Muscle of leg (tissue), 3 donors: ENCODE measurements at regions not wholly inside any gene's neighbourhood (a gene's known extent, or its start where the extent isn't known, plus 50 kb on each side); places are given as distances from the start of the nearest gene placed in this dataset.
"Not testable (repeated sequence)": the region's sequence is repeated elsewhere in the genome, so short reads cannot be mapped to it uniquely, and the experiment has no call there.

Source experiments
- DNase-seq: peaks from one replicate; pipeline ENCODE4 v3.0.0; 2013
- H3K27ac ChIP-seq: one replicate; pipeline ENCODE4 v1.5.1; 2013; ENCODE audit warnings: mild to moderate bottlenecking, low read length, control low read depth
- H3K27me3 ChIP-seq: one replicate; pipeline ENCODE4 v1.6.1; 2013; ENCODE audit warnings: low read length; ENCODE audit not compliant: control insufficient read depth, insufficient read depth
- H3K36me3 ChIP-seq: one replicate; pipeline ENCODE4 v1.6.1; 2013; ENCODE audit warnings: low read length; ENCODE audit not compliant: control insufficient read depth, insufficient read depth
- H3K4me1 ChIP-seq: one replicate; pipeline ENCODE4 v1.6.1; 2013; ENCODE audit warnings: low read length; ENCODE audit not compliant: control insufficient read depth, insufficient read depth
- H3K4me3 ChIP-seq: one replicate; pipeline ENCODE4 v1.5.1; 2013; ENCODE audit warnings: low read length, control low read depth
- H3K9me3 ChIP-seq: replicated peaks from 2 replicates; pipeline ENCODE4 v1.6.1; 2013; ENCODE audit warnings: low read depth, low read length; ENCODE audit not compliant: control insufficient read depth
- WGBS: methylation state at CpG from one replicate; pipeline ENCODE4 v1.1.5; 2013; ENCODE audit warnings: missing lambda C conversion rate; ENCODE audit not compliant: insufficient coverage; 5-methylcytosine and 5-hydroxymethylcytosine counted together

DNA sequence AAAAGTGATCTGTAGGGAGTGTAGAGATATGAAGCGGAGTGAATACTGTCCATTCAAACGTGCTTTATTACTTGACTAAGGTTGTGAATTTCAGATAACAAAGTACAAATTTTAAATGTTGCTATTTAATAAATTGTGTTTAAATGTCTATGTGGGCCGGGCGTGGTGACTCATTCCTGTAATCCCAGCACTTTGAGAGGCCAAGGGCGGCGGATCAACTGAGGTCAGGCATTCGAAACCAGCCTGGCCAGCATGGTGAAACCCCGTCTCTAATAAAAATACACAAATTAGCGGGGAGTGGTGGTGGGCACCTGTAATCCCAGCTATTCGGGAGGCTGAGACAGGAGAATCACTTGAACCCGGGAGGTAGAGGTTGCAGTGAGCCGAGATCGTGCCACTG, 1544.1 kb downstream of the SLITRK5 start:
- DNase-seq, H3K27ac ChIP-seq, H3K36me3 ChIP-seq, H3K9me3 ChIP-seq, H3K27me3 ChIP-seq, H3K4me1 ChIP-seq, H3K4me3 ChIP-seq: not testable (repeated sequence)
- WGBS, result 94% methylated on average over 5 of the region's 13 CpGs

DNA sequence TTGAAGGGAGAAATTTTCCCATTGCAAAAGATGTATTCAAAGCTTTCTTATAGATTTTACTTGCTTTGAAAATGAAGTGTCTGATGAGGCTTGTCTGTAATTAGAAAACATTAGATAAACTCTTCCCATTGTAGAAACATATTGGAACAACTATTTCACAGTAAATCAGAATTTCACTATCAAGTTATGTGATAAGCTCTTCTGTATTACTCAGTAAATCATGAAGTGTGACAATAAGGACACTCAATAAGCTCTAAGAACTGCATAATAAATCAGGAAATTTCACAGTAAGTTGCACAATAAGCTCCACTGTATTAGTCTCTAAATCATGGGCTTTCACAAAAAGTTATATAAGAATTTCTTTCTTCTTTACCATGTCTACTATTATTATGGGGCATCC, 1546.6 kb downstream of the SLITRK5 start:
- H3K27ac ChIP-seq, result no peak overlapping the region
- no peaks in the 10 kb centered on the region for H3K27me3 ChIP-seq

GRCh38 chr13:89221557-89222158, 1550.5 kb downstream of the SLITRK5 start:
- no peak for DNase-seq
- no peak overlapping the region for H3K4me3 ChIP-seq
- peaks cover 8% of the 10 kb centered on the region for H3K9me3 ChIP-seq
- H3K4me1 ChIP-seq, result no peaks in the 10 kb centered on the region
- WGBS, result 86% methylated on average over 1 of the region's 1 CpG
- H3K36me3 ChIP-seq, result no peaks in the 10 kb centered on the region
- no peaks in the 10 kb centered on the region for H3K27me3 ChIP-seq
- no peak overlapping the region for H3K27ac ChIP-seq

More for the DNA sequence above, 1546.6 kb downstream of the SLITRK5 start:
- DNase-seq, result no peak
- Histone ChIP-seq H3K9me3 (peaks cover 8% of the 10 kb centered on the region), H3K4me1 (no peaks in the 10 kb centered on the region), H3K36me3 (no peaks in the 10 kb centered on the region), H3K4me3 (no peak overlapping the region)

GRCh38 chr13:89227356-89227755, 1556.2 kb downstream of the SLITRK5 start:
- no peak for DNase-seq
- no peaks in the 10 kb centered on the region for H3K27me3 ChIP-seq
- H3K27ac ChIP-seq, result no peak overlapping the region
- no peaks in the 10 kb centered on the region for H3K4me1 ChIP-seq
- no peak overlapping the region for H3K4me3 ChIP-seq
- no peaks in the 10 kb centered on the region for H3K36me3 ChIP-seq
- H3K9me3 ChIP-seq, result peaks cover 2% of the 10 kb centered on the region
- WGBS, result no CpG with 5 or more reads among the region's 4 CpGs

DNA sequence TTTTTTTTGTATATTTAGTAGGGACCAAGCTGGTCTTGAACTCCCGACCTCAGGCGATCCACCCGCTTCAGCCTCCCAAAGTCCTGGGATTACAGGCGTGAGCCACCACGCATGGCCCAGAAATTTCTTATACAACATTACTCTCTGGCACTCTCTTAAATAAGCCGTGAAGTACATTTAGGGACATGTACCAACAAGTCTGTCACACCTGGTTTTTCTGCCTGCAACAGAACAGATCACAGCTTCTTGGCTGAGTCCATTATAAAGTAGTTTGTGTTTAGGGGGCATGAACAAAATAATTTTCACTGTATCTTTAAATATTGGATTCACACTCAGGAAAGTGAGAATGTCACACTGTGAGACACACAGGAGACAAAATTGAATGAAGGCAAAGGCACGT, 1567.3 kb downstream of the SLITRK5 start:
- Histone ChIP-seq H3K27ac (no peak overlapping the region), H3K4me1 (no peaks in the 10 kb centered on the region), H3K27me3 (no peaks in the 10 kb centered on the region), H3K4me3 (no peak overlapping the region), H3K36me3 (no peaks in the 10 kb centered on the region), H3K9me3 (no peaks in the 10 kb centered on the region)
- DNase-seq, result no peak
- WGBS, result 50% methylated on average over 4 of the region's 7 CpGs

DNA sequence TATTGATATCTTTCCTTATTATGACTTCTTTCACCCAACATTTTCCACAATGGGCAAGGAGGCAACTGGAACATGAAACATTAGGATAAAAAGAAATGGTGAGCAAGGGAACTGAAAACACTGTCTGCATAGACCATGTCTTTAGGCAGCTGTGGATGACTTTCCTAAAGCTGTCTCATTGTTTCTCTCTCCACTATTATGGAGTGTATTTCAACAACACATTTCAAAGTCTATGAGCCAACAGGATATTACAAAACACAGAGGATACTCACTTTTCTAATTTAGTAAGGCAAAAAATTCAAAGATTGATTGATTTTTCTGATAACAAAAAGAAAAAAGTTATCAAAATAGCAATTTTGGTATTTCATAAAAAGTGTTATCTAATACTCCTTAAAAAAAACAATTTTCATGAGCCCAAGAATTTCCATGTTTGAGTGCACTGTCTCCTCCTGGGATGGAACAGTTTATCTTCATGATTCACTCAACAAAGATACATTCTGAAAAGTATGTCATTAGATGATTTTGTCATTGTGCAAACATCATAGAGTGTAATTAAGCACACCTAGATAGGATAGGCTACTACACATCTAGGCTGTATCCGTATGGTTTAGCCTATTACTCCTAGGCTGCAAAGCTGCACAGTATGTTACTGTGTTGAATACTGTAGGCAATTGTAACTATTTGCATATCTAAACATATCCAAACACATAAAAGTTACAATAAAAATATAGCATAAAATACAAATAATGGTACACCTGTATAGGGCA, 1568.4 kb downstream of the SLITRK5 start:
- no peak for DNase-seq
- no peak overlapping the region for H3K4me3 ChIP-seq
- H3K36me3 ChIP-seq, result no peaks in the 10 kb centered on the region
- no peak overlapping the region for H3K27ac ChIP-seq
- no peaks in the 10 kb centered on the region for H3K4me1 ChIP-seq
- no peaks in the 10 kb centered on the region for H3K27me3 ChIP-seq
- no peaks in the 10 kb centered on the region for H3K9me3 ChIP-seq
- WGBS, result no CpG with 5 or more reads among the region's 1 CpG

DNA sequence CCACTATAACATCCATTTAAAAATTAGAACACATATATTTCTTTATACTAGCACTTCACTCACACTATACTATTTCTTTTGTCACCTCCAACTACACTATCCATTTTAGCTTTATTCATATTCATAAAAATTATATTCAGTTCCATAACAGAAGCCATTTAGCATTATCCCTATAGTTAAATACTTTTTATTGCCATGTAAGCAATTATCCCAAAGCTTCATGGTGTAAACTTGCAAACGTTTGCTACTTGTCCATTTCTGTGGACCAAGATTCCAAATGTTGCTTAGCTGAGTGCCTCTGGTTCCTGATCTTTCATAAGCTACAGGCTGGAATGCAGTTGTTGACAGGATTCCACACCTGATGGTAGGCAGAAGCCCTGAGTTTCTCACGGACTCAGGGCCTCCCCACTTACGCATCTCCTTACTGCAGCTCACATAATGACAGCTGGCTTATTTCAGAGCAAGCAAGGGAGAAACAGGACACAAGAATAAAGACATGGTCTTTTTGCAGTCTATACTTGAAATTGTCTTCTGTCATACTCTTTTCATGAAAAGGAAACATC, 1584.8 kb downstream of the SLITRK5 start:
- no peaks in the 10 kb centered on the region for H3K27me3 ChIP-seq
- H3K36me3 ChIP-seq, result no peaks in the 10 kb centered on the region
- H3K27ac ChIP-seq, result no peak overlapping the region
- DNase-seq, result no peak
- H3K9me3 ChIP-seq, result peaks cover 2% of the 10 kb centered on the region
- H3K4me3 ChIP-seq, result no peak overlapping the region
- H3K4me1 ChIP-seq, result no peaks in the 10 kb centered on the region
- WGBS, result 76% methylated on average over 2 of the region's 3 CpGs

DNA sequence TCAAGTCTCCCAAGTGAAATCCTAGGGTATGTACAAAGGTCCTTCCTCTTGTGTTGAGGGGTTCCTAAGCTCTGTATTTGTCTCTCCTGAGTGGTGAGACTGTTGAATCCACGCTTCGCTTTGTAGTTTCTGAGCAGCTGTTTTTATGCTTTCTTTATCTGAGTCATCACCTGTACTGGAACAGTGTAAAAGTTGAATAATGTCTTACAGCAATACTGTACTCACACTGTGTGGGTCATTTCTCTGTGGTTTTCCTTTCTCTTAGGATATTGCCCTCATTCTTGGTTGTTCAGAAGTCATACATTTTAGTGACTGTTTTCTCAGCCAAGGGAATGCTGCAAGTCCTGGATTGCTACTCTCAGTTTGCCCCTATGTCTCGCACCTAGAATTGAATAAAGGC, 1596.6 kb downstream of the SLITRK5 start:
- Histone ChIP-seq H3K4me3 (no peak overlapping the region), H3K9me3 (no peaks in the 10 kb centered on the region), H3K27ac (no peak overlapping the region), H3K4me1 (no peaks in the 10 kb centered on the region), H3K27me3 (no peaks in the 10 kb centered on the region), H3K36me3 (no peaks in the 10 kb centered on the region)
- WGBS, result no CpG with 5 or more reads among the region's 3 CpGs
- no peak for DNase-seq

DNA sequence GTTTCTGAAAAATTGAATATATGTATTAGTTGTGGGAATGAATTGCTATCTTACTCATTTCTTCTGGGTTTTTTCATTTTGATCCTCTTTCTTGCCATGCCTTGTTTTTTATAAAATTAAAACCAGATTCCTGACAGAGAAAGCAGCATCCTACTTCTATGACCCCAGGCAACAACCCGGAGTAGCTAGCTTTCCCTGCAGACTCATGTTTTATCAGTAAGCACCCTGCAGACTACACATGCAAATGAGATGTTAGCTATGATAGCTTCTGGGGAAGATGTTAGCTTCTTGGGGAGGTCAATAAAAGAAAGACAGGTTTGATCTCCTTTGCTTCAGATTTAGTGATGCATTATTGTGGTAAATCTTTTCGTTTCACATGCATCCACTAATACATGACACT, 1598.6 kb downstream of the SLITRK5 start:
- Histone ChIP-seq H3K4me1 (no peaks in the 10 kb centered on the region), H3K27ac (no peak overlapping the region), H3K27me3 (no peaks in the 10 kb centered on the region), H3K4me3 (no peak overlapping the region), H3K9me3 (no peaks in the 10 kb centered on the region), H3K36me3 (no peaks in the 10 kb centered on the region)
- no peak for DNase-seq
- WGBS, result no CpG with 5 or more reads among the region's 2 CpGs

GRCh38 chr13:89270736-89271135, 1599.6 kb downstream of the SLITRK5 start:
- no CpG with 5 or more reads among the region's 3 CpGs for WGBS

More at GRCh38 chr13:89270736-89271135, 1599.6 kb downstream of the SLITRK5 start:
- no peaks in the 10 kb centered on the region for H3K27me3 ChIP-seq
- H3K4me1 ChIP-seq, result no peaks in the 10 kb centered on the region
- DNase-seq, result peak; percentile 86
- H3K36me3 ChIP-seq, result no peaks in the 10 kb centered on the region
- no peaks in the 10 kb centered on the region for H3K9me3 ChIP-seq
- no peak overlapping the region for H3K27ac ChIP-seq
- H3K4me3 ChIP-seq, result no peak overlapping the region
